NCI-H82 treated with DMSO at 0.1 percent for 48 hours (cell line): ENCODE measurements at regions not wholly inside any gene's neighbourhood (a gene's known extent, or its start where the extent isn't known, plus 50 kb on each side); places are given as distances from the start of the nearest gene placed in this dataset.
"Not testable (repeated sequence)": the region's sequence is repeated elsewhere in the genome, so short reads cannot be mapped to it uniquely, and the experiment has no call there.

Experiments used
- DNase-seq: peaks from one replicate; lab custom pipeline; 2025; ENCODE audit not compliant: unreplicated experiment; lab: John Stamatoyannopoulos, UW

- no peak for DNase-seq
Measured at GRCh38 chr14:88981948-88982347, 157.5 kb downstream of the TTC8 start.

- DNase-seq, result no peak
Measured at GRCh38 chr14:88983755-88984154, 159.3 kb downstream of the TTC8 start.

- no peak for DNase-seq
Measured at GRCh38 chr14:88985654-88986053, 161.2 kb downstream of the TTC8 start.

GRCh38 chr14:88986146-88986841, 161.8 kb downstream of the TTC8 start:
- DNase-seq, result no peak

- DNase-seq, result not testable (repeated sequence)
Measured at GRCh38 chr14:88986908-88987307, 162.5 kb downstream of the TTC8 start.

DNA sequence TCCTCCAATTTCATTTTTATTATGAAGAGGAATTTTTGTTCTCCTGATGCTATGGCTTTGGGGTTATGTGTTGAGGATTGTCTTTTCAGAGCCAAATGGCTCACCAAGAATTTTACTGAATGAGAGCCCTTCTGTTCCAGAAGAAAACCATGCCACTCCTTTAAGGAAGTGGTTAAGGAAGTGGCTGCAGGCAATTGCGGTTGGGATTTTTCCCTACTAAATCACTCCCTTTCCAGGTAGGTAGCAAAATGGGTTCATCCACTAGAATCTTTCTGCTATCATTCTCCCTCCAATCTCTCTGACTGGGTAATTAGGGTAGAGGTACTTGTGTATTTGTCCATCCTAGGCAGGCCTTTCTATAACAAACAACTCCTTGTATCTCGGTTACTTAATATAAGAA, 163.1 kb downstream of the TTC8 start:
- no peak for DNase-seq

DNA sequence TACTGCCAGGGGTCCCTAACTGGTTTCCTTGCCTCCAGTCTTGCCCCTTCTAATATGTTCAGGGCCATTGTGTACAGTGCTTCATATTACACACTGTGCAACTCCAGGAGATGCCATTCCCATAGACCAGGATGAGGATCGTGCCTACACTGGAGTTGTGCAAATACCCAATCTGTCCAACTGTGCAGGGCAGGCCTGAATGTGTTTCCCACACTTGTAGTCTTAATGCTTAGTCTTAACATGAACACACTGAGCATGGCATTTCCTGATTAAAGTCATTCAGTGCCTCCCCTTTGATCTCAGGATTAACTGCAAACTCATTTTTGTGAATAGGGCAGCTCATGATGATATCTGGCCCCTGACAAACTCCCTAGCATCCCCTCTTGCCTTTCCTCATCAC, 165.5 kb downstream of the TTC8 start:
- DNase-seq, result no peak

DNA sequence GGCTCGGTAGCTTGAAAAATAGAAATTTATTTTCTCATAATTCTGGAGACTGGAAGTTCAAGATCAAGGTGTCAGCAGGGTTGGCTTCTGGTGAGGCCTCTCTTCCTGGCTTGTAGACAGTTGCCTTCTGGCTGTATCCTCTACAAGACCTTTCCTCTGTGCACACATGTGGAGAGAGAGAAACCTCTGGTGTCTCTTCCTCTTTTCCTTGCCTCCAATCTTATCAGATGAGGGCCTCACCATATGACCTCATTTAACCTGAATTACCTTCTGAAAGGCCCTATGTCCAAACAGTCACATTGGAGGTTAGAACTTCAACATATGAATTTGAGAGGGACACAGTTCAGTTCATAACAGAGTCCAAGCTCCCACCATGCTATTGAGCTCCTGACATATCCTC, 166.4 kb downstream of the TTC8 start:
- no peak for DNase-seq

- no peak for DNase-seq
Measured at GRCh38 chr14:88992011-88992410, 167.6 kb downstream of the TTC8 start.

DNA sequence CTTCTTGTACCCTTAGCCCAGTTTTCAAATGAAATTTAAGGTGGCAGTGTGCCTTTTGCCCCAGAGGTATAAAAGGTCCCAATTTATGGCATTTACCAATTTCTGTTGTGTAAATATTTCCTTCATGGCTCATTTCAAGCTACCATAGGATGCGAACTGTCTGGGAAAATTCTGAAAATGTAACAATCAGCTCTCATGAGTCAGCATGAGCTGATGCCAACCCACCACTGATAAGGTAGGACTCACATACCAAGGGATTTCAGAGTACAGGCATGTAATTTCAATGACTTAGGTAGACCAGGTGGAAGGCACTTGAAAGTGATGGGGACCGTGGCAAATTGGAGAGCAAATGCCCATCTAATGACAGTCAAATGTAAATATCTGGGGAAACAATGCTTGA, 169.5 kb downstream of the TTC8 start:
- DNase-seq, result no peak

DNA sequence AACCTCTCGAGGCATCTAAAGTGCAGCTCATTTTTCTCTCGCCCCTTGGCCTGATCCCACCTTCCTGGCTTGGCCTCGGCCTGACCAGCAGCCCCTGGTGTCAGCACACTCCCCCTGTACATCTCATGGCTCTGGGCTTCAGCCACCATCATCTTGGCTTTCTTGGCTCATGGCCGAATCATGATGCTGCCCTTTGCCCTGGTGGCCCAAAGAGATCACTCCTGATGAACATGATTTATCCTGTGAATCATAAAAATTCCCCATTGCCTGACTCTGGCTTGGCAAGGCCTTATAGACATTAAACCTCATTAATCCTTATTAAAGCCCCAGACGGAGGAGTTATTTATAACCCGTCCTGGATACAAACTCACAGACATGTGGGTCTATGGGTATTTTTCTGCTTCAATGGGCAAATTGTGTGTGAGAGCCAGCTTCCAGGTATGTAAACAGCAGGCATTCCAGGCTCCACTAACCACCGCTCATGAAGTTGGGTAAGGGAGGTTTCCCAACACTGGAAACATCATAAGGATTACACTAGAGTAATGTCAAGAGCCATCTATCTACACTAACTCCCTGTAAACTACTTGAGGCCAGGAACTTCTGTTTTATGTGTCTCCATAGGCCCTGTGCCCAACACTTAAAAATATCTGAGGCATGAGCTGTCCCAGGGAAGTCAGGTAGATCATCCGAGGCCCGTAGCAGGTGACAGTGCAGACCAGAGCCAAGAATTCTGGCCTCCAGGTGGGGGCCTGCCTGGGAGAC, 171.2 kb downstream of the TTC8 start:
- DNase-seq, result no peak

DNA sequence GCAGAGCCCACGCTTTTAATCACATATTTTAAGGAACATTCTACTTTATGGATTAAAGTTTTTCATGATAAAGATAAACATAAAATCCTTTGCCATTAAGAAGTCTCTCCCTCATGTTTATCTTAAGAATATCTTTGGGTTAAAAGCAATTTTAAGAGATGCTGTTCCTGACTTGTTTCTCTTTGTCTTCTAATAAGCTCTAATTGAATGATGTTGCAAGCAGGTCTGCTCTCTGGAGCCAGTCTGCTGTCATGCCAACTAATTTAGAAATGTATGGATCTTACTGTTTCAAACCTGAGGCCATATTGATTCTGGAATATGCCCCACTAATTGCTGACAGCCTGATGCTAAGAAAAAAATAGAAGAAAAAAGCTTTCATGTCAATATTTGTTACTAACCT, 173.6 kb downstream of the TTC8 start:
- no peak for DNase-seq

DNA sequence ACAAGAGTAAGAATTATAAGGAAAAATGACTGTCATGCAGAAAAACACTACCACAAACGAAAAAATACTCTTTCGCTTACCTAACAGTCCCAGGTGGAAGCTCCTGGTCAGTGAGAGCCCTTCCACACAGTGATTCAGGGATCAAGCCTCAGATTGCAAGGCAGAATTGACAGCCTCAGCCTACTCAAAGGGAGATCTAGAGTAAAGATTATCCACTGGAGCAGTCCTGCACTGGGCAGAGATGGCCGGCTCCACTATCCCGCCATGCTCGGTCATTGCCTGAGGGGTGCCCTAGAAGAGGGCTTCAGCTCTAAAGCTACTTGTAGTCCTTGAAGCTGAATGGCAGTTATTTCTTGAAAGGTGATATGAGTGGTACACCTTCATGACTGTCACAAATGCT, 174.7 kb downstream of the TTC8 start:
- no peak for DNase-seq

GRCh38 chr14:89000007-89000942, 175.8 kb downstream of the TTC8 start:
- no peak for DNase-seq

DNA sequence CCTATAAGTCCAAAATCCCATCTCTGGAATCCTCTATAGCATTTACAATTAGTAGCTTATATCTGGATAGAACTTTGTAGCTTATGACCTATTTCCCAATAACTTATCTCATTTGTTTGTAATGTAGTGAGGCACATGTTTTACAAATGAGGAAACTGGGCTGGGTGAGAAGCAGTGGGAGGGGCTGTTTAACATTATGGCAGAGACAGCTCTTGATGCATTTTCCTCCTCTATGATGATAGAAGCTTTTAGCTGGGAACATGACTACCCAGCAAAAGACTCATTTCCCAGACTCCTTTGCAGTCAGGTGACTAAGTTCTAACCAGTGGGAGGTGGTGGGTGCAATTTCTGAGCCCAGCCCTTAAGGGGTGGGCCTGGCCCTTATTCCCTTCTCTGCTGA, 179.7 kb downstream of the TTC8 start:
- DNase-seq, result no peak

DNA sequence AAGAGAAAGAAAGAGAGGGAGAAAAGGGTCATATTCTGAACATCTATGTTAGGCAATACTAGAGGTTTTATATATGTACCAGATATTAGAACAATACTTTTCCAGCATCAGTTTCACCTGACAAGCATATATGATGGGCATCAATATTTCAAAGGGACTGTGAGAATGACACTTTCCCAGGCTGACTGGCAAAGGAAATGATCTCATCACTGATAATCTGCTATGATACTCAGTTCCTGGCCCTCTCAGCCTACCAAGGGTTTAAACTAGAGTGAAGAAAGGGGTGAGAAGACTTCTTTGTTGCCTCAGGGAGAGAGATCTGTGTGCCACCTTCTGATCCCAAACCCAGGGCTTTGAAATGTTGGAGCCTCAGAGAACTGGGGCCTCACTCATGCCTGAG, 183.5 kb downstream of the TTC8 start:
- no peak for DNase-seq

GRCh38 chr14:89011355-89012281, 187.2 kb downstream of the TTC8 start:
- DNase-seq, result peak; percentile 25

DNA sequence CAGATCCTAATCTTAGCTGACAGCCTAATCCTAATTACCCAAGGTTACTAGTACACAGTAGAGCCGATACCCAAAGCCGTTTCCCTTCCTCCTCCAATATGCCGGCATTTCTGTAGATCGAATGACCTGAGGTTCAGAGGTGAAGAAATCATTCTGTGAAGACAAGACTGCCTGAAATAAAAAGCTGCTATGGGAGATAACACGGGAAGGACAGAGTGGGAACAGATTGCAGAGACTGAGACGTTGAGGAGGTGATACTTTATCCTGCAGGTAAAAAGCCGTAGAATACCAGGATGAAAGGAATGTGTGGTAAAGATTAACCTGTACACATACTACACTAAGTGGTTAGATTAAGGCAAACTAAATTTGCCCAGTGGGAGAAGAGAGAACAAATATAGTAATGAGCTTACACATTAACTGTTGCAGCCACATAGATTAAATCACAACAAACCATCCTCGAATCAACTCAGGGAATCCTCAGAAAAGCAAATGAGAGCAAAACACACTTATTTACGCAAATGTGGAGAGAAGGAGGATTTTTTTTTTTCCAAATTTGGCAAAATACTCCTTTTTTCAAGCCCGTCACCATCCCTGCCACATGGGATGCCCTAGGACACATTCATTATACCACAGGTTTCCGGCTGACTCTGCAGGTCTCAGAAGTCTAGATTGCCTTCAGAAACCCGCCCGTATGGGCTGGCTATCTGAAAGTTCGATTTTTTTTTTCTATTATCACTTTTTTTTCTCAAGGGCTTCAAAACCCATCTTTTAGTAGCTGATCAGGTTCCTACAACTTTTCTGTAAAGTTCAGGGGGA, 188.0 kb downstream of the TTC8 start:
- peak; percentile 60 for DNase-seq

GRCh38 chr14:89013098-89013504, 188.7 kb downstream of the TTC8 start:
- DNase-seq, result peak; percentile 11
